Amniotic epithelial cell (primary cell): ENCODE measurements at regions not wholly inside any gene's neighbourhood (a gene's known extent, or its start where the extent isn't known, plus 50 kb on each side); places are given as distances from the start of the nearest gene placed in this dataset.
"Not testable (repeated sequence)": the region's sequence is repeated elsewhere in the genome, so short reads cannot be mapped to it uniquely, and the experiment has no call there.

Experiments
- DNase-seq: peaks from one replicate; pipeline ENCODE4 v3.0.0-alpha.2; 2010; ENCODE audit warnings: low read depth

GRCh38 chrX:42832764-42833549 lies 55.0 kb upstream of the PPP1R2C start:
- DNase-seq: no peak

- DNase-seq: not testable (repeated sequence)
These were observed 55.6 kb upstream of the PPP1R2C start for GRCh38 chrX:42833550-42833940.

- DNase-seq: no peak
These were observed 59.3 kb upstream of the PPP1R2C start for GRCh38 chrX:42837101-42837726.

- no peak for DNase-seq
These were observed 59.8 kb upstream of the PPP1R2C start for GRCh38 chrX:42837747-42838146.

GRCh38 chrX:42839632-42840031 lies 61.7 kb upstream of the PPP1R2C start:
- DNase-seq: no peak

- DNase-seq: peak; percentile 3
These were observed 68.8 kb upstream of the PPP1R2C start for GRCh38 chrX:42846741-42847140.

GRCh38 chrX:42855259-42855658 lies 77.3 kb upstream of the PPP1R2C start:
- no peak for DNase-seq

GRCh38 chrX:42857766-42858165 lies 79.8 kb upstream of the PPP1R2C start:
- DNase-seq: no peak

GRCh38 chrX:42869011-42869410 lies 91.0 kb upstream of the PPP1R2C start:
- no peak for DNase-seq

GRCh38 chrX:42869659-42870476 lies 91.9 kb upstream of the PPP1R2C start:
- DNase-seq: no peak

GRCh38 chrX:42886519-42886918 lies 108.6 kb upstream of the PPP1R2C start:
- DNase-seq: no peak

- DNase-seq: peak; percentile 1
These were observed 123.0 kb upstream of the PPP1R2C start for GRCh38 chrX:42900947-42901346.

GRCh38 chrX:42902513-42902912 lies 124.5 kb upstream of the PPP1R2C start:
- DNase-seq: no peak

- DNase-seq: no peak
These were observed 142.8 kb upstream of the PPP1R2C start for GRCh38 chrX:42920752-42921151.

GRCh38 chrX:42930071-42930470 lies 152.1 kb upstream of the PPP1R2C start:
- DNase-seq: no peak

GRCh38 chrX:42930951-42931350 lies 153.0 kb upstream of the PPP1R2C start:
- DNase-seq: peak; percentile 7

- no peak for DNase-seq
These were observed 155.2 kb upstream of the PPP1R2C start for GRCh38 chrX:42933187-42933586.

- DNase-seq: peak; percentile 13
These were observed 156.2 kb upstream of the PPP1R2C start for GRCh38 chrX:42934020-42934726.

- DNase-seq: no peak
These were observed 163.7 kb upstream of the PPP1R2C start for GRCh38 chrX:42941671-42942070.

- DNase-seq: no peak
These were observed 165.3 kb upstream of the PPP1R2C start for GRCh38 chrX:42943051-42943974.

GRCh38 chrX:42944381-42944998 lies 166.5 kb upstream of the PPP1R2C start:
- DNase-seq: no peak
